ENCODE measurements at regions not wholly inside any gene's neighbourhood (a gene's known extent, or its start where the extent isn't known, plus 50 kb on each side); places are given as distances from the start of the nearest gene placed in this dataset.

GRCh38 chr12:5379749-5380496, 52.0 kb upstream of the NTF3 start:
- DNase-seq (ENCODE audit: low read depth), result peak; percentile 92
